Ishikawa (cell line): ENCODE measurements at regions not wholly inside any gene's neighbourhood (a gene's known extent, or its start where the extent isn't known, plus 50 kb on each side); places are given as distances from the start of the nearest gene placed in this dataset.

Source experiments
- CEBPB ChIP-seq: IDR thresholded peaks from 2 replicates; pipeline ENCODE4 v1.6.1; 2012
- CREB1 ChIP-seq: IDR thresholded peaks from 2 replicates; pipeline ENCODE4 v1.6.1; 2012; ENCODE audit warnings: low read depth
- EGR1 ChIP-seq: IDR thresholded peaks from 2 replicates; pipeline ENCODE4 v1.6.1; 2012
- EP300 ChIP-seq: IDR thresholded peaks from 2 replicates; pipeline ENCODE4 v1.6.1; 2012; ENCODE audit warnings: borderline replicate concordance
- FOXM1 ChIP-seq: IDR thresholded peaks from 2 replicates; pipeline ENCODE4 v1.6.1; 2012; ENCODE audit warnings: low read depth, borderline replicate concordance
- MAX ChIP-seq: IDR thresholded peaks from 2 replicates; pipeline ENCODE4 v1.6.1; 2012
- NFIC ChIP-seq: IDR thresholded peaks from 2 replicates; pipeline ENCODE4 v1.6.1; 2012
- RAD21 ChIP-seq: IDR thresholded peaks from 2 replicates; pipeline ENCODE4 v1.6.1; 2012; ENCODE audit warnings: low read depth
- REST ChIP-seq: IDR thresholded peaks from 2 replicates; pipeline ENCODE4 v1.6.1; 2012; ENCODE audit warnings: low read depth, mild to moderate bottlenecking
- TAF1 ChIP-seq: IDR thresholded peaks from 2 replicates; pipeline ENCODE4 v1.6.1; 2012; ENCODE audit warnings: low read depth, mild to moderate bottlenecking
- TCF12 ChIP-seq: IDR thresholded peaks from 2 replicates; pipeline ENCODE4 v1.6.1; 2012; ENCODE audit warnings: low read depth
- TEAD4 ChIP-seq: IDR thresholded peaks from 2 replicates; pipeline ENCODE4 v1.6.1; 2012
- YY1 ChIP-seq: IDR thresholded peaks from 2 replicates; pipeline ENCODE4 v1.6.1; 2012; ENCODE audit warnings: low read depth
- ZBTB7A ChIP-seq: IDR thresholded peaks from 2 replicates; pipeline ENCODE4 v1.6.1; 2012; ENCODE audit warnings: low read depth
- TF ChIP-seq, protein P1 (sequence below): IDR thresholded peaks from 2 replicates; pipeline ENCODE4 v1.6.1; 2012

- TF ChIP-seq FOXM1 (no peak), TEAD4 (no peak), YY1 (no peak), TAF1 (no peak), EP300 (no peak), CREB1 (no peak), TCF12 (no peak), ZBTB7A (no peak), REST (no peak), RAD21 (no peak), NFIC (no peak)
- TF ChIP-seq, protein P1, sequence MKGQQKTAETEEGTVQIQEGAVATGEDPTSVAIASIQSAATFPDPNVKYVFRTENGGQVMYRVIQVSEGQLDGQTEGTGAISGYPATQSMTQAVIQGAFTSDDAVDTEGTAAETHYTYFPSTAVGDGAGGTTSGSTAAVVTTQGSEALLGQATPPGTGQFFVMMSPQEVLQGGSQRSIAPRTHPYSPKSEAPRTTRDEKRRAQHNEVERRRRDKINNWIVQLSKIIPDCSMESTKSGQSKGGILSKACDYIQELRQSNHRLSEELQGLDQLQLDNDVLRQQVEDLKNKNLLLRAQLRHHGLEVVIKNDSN, result no peak
These were observed 59.3 kb upstream of the DIO3 start for GRCh38 chr14:101501858-101502615.

DNA sequence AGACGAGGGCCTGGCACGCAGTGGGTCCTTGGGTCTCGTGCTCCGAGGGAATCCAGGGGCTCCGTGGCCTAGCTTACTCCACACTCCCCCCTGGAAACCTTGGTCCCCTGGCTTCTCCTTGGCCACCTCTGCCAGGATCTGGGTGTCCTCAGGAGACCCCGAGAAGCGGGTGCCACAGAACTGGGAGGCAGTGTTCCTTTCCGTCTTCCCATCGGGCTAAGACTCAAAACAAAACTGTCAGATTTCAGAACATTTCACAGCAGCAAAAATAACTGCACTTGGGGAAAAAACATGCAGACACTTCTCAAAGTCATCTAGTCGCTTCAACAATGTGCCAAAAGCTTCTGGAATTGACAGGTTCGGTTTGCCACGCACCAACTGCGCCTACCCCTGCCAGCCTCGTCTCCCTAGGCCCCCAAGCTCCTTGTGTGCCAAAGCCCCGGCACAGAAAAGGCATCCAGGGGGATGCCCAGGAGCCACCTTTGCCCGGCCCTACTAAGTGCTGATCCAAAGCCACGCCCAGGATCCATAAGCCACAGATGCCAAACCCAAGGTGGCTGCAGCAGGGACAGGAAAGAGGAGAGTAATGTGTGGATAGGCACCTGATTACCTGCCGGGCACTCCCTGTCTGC is 58.4 kb upstream of the DIO3 start:
- TF ChIP-seq, protein P1, result no peak
- no peak for TF ChIP-seq MAX
- no peak for TF ChIP-seq CEBPB
- TF ChIP-seq TCF12, result no peak
- no peak for TF ChIP-seq EP300
- TF ChIP-seq EGR1, result no peak
- no peak for TF ChIP-seq RAD21
- no peak for TF ChIP-seq FOXM1
- TF ChIP-seq NFIC, result no peak
- TF ChIP-seq TAF1, result no peak
- no peak for TF ChIP-seq ZBTB7A

GRCh38 chr14:101503431-101504095 is 57.7 kb upstream of the DIO3 start:
- TF ChIP-seq ZBTB7A (no peak), CEBPB (no peak), TAF1 (no peak), CREB1 (no peak), TEAD4 (no peak), FOXM1 (no peak), EP300 (no peak), EGR1 (no peak), TCF12 (no peak), YY1 (no peak)

DNA sequence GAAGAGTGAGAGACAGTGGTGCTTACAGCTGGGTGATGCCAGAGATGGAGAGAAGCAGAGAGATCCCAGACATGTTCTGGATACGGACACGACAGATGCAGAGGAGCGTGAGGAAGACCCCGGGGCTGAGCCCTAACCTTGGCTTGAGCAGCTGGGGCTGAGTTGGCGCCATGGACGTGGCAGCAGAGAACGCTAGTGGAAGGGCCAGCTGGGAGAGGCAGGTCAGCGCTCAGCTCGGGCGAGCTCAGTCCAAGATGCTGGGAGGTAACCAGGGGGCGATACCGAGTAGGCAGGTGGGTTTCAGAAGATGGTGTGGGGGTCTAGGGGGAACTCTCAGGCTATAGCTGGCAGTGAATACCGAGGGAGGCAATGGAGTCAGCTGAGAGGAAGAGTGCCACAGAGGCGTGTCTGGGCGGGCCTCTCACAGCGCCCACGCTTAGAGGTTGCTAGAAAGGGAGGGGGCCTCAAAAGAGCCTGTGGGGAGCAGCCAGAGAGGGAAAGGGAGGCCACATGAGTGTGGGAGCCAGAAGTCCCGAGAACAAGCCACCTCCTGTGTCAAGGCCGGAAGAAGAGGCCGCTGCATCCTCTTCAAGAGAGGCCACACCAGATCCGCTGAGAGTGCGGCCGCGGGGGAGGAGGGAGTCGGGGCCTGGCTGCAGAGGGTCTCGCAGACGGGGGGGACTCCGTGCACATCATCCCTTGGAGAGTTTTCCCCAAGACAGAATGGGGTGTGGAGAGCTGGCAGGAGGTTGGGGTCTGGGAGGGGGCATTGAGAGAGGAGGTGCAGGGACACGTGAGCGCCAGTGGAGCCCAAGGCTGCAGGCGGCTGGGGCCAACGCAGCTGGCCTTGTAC is 57.0 kb upstream of the DIO3 start:
- TF ChIP-seq FOXM1, result no peak
- TF ChIP-seq TCF12, result no peak
- TF ChIP-seq TEAD4, result no peak
- no peak for TF ChIP-seq CREB1
- TF ChIP-seq CEBPB, result no peak
- no peak for TF ChIP-seq EP300
- TF ChIP-seq, protein P1, result no peak
- TF ChIP-seq RAD21, result no peak
- no peak for TF ChIP-seq TAF1
- no peak for TF ChIP-seq ZBTB7A
- no peak for TF ChIP-seq EGR1
- TF ChIP-seq MAX, result no peak
- TF ChIP-seq YY1, result no peak
- TF ChIP-seq NFIC, result no peak
- TF ChIP-seq REST, result no peak
